ENCODE measurements at regions not wholly inside any gene's neighbourhood (a gene's known extent, or its start where the extent isn't known, plus 50 kb on each side); places are given as distances from the start of the nearest gene placed in this dataset.

DNA sequence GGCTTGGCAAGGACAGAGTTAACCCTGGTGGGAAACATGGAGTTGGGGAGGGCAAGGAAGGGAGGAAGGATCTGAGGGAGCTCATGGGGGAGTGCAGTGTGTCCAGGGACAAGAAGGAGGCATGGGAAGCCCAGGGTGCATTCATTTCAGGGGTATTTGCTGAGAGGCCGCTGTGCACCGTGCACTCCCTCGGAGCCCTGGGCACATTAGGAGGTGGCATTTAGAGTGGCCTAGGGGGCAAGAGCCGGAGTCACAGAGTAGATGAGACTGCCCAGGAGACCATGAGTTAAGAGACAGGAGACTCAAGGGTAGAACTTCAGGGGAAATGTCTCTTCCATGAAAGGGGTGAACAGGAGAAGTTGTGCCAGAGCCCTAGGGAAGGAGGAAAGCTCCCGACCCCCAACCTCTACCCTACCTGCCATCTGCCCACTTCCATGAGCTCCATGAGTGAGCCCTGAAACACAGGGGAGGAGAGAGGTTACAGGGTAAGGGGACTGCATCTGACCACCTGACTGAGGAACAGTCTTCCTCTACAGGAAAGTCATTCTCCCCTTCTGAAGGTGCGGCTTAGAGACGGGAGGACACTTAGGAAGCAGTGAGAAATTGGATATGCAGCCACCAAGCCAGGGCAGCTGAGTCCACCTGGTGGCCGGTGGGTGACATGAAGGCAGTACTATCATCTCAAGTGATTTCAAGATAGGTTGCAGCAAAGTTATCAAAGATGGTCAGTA lies 58.5 kb upstream of the COPS8 start:
- Histone ChIP-seq H3K4me3 (no peak overlapping the region), H3K9me2 (replicated peaks; ENCODE audit: insufficient read depth) (no peaks in the 10 kb centered on the region), H3K79me2 (no peaks in the 10 kb centered on the region), H3K9me3 (ENCODE audit: low read depth) (peaks cover 5% of the 10 kb centered on the region), H3K4me2 (no peak overlapping the region), H4K20me1 (ENCODE audit: insufficient read depth, poor library complexity, severe bottlenecking) (no peaks in the 10 kb centered on the region), H3K4me1 (ENCODE audit: insufficient read depth) (peaks cover 19% of the 10 kb centered on the region), H3K36me3 (replicated peaks; ENCODE audit: insufficient read depth, low read depth) (no peaks in the 10 kb centered on the region), H3K27ac (peak overlapping the region; percentile 95), H2AFZ (no peak overlapping the region), H3K27me3 (no peaks in the 10 kb centered on the region)
- TF ChIP-seq, protein P1, sequence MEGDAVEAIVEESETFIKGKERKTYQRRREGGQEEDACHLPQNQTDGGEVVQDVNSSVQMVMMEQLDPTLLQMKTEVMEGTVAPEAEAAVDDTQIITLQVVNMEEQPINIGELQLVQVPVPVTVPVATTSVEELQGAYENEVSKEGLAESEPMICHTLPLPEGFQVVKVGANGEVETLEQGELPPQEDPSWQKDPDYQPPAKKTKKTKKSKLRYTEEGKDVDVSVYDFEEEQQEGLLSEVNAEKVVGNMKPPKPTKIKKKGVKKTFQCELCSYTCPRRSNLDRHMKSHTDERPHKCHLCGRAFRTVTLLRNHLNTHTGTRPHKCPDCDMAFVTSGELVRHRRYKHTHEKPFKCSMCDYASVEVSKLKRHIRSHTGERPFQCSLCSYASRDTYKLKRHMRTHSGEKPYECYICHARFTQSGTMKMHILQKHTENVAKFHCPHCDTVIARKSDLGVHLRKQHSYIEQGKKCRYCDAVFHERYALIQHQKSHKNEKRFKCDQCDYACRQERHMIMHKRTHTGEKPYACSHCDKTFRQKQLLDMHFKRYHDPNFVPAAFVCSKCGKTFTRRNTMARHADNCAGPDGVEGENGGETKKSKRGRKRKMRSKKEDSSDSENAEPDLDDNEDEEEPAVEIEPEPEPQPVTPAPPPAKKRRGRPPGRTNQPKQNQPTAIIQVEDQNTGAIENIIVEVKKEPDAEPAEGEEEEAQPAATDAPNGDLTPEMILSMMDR (IDR thresholded peaks at IDR 0.05; ENCODE audit: poor library complexity): peak; percentile 91
- no peak for TF ChIP-seq EZH2 (IDR thresholded peaks at IDR 0.05; ENCODE audit: borderline replicate concordance)
- DNase-seq (ENCODE audit: low spot score): peak; percentile 87
- WGBS (ENCODE audit: low lambda C conversion rate, missing lambda C conversion rate): 58% methylated on average over 8 of the region's 8 CpGs

DNA sequence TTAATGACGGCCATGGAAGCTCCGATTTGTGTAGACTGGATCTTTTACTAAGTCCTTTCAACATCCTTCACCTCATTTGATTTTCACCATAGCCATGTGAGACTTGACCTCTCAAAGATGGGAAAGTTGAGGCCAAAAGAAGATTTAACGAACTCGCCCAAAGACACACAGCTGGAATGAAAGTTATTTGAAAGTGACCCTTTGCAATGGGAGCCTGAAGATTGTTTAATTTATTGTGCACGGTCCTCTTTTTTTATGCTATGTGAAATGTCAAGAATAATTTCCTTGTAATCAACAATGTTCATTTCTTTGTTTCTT lies 58.0 kb upstream of the COPS8 start:
- Histone ChIP-seq H3K4me1 (ENCODE audit: insufficient read depth) (peaks cover 19% of the 10 kb centered on the region), H3K27ac (no peak overlapping the region), H4K20me1 (ENCODE audit: insufficient read depth, poor library complexity, severe bottlenecking) (no peaks in the 10 kb centered on the region), H3K79me2 (no peaks in the 10 kb centered on the region), H3K27me3 (no peaks in the 10 kb centered on the region), H3K4me2 (no peak overlapping the region), H3K9me3 (ENCODE audit: low read depth) (peaks cover 5% of the 10 kb centered on the region), H3K4me3 (no peak overlapping the region), H3K9me2 (replicated peaks; ENCODE audit: insufficient read depth) (no peaks in the 10 kb centered on the region), H3K36me3 (replicated peaks; ENCODE audit: insufficient read depth, low read depth) (no peaks in the 10 kb centered on the region), H2AFZ (no peak overlapping the region)
- no peak for TF ChIP-seq EZH2 (IDR thresholded peaks at IDR 0.05; ENCODE audit: borderline replicate concordance)
- TF ChIP-seq EZH2phosphoT487 (IDR thresholded peaks at IDR 0.05; ENCODE audit: low read depth, severe bottlenecking, unreplicated experiment): no peak
- TF ChIP-seq, protein P1 (IDR thresholded peaks at IDR 0.05; ENCODE audit: poor library complexity): no peak
- 68% methylated on average over 5 of the region's 5 CpGs for WGBS (ENCODE audit: low lambda C conversion rate, missing lambda C conversion rate)
- no peak for DNase-seq (ENCODE audit: low spot score)

DNA sequence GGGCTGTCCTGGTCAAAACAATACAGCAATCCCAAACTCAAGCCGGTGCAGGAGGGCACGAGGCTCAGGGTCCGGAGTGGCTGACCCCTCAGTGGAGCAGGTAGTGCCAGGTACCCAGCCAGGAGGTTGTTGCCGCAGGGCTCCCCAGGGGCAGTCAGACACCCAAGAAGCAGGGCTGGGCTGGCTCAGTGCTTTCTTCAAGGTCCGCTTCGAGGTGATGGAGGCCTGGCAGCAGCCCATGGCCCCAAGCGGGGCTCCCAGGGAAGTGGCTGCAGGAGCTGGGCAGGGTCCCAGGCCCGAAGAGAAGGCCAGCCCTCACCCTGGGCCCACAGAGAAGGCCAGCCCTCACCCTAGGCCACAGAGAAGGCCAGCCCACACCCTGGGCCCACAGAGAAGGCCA lies 55.3 kb upstream of the COPS8 start:
- no peaks in the 10 kb centered on the region for H3K9me2 ChIP-seq (replicated peaks; ENCODE audit: insufficient read depth)
- H3K4me1 ChIP-seq (ENCODE audit: insufficient read depth): peaks cover 18% of the 10 kb centered on the region
- TF ChIP-seq EZH2phosphoT487 (IDR thresholded peaks at IDR 0.05; ENCODE audit: low read depth, severe bottlenecking, unreplicated experiment) (no peak), EZH2 (IDR thresholded peaks at IDR 0.05; ENCODE audit: borderline replicate concordance) (no peak)
- TF ChIP-seq, protein P1 (IDR thresholded peaks at IDR 0.05; ENCODE audit: poor library complexity): no peak
- 93% methylated on average over 7 of the region's 8 CpGs for WGBS (ENCODE audit: low lambda C conversion rate, missing lambda C conversion rate)
- no peaks in the 10 kb centered on the region for H3K79me2 ChIP-seq
- no peak overlapping the region for H3K27ac ChIP-seq
- no peak overlapping the region for H2AFZ ChIP-seq
- H3K27me3 ChIP-seq: no peaks in the 10 kb centered on the region
- no peaks in the 10 kb centered on the region for H3K36me3 ChIP-seq (replicated peaks; ENCODE audit: insufficient read depth, low read depth)
- no peaks in the 10 kb centered on the region for H3K9me3 ChIP-seq (ENCODE audit: low read depth)
- DNase-seq (ENCODE audit: low spot score): no peak
- no peak overlapping the region for H3K4me2 ChIP-seq
- no peak overlapping the region for H3K4me3 ChIP-seq
- H4K20me1 ChIP-seq (ENCODE audit: insufficient read depth, poor library complexity, severe bottlenecking): no peaks in the 10 kb centered on the region
